Peyer's patch (tissue), 4 donors: ENCODE measurements at regions not wholly inside any gene's neighbourhood (a gene's known extent, or its start where the extent isn't known, plus 50 kb on each side); places are given as distances from the start of the nearest gene placed in this dataset.

ENCODE experiments used
- DNase-seq, 3 donors: peaks; one replicate each; pipeline ENCODE4 v3.0.0-alpha.2; 2017 to 2019
- H3K27ac ChIP-seq, 4 donors: fragments of 200-600 bp; sonication (generic); one replicate each; pipeline ENCODE4 v1.5.1; 2016 to 2019
- H3K27me3 ChIP-seq, 2 donors: fragments of 200-600 bp; sonication (generic); one replicate each; pipeline ENCODE4 v1.5.1; 2019
- H3K36me3 ChIP-seq, 3 donors: fragments of 200-600 bp; sonication (generic); one replicate each; pipeline ENCODE4 v1.5.1; 2016 to 2019
- H3K4me1 ChIP-seq, 4 donors: fragments of 200-600 bp; sonication (generic); one replicate each; pipeline ENCODE4 v1.5.1; 2016 to 2019
- H3K4me3 ChIP-seq, 4 donors: fragments of 200-600 bp; sonication (generic); 1 replicate in 3 of 4; 2 replicates in 1 of 4; pipeline ENCODE4 v1.5.1; 2016 to 2019; ENCODE audit warnings: mild to moderate bottlenecking in 1 of 4
- H3K9me3 ChIP-seq, 4 donors: fragments of 200-600 bp; sonication (generic); one replicate each; pipeline ENCODE4 v1.5.1; 2016 to 2019; ENCODE audit warnings: mild to moderate bottlenecking in 1 of 4
- POLR2A ChIP-seq, 2 donors: fragments of 450-650 bp; IDR thresholded peaks; one replicate each; pipeline ENCODE4 v1.5.1; 2017; ENCODE audit warnings: antibody characterized with exemption in 2 of 2, mild to moderate bottlenecking in 2 of 2, moderate library complexity in 2 of 2
- TF ChIP-seq, protein P1 (sequence below), 6 experiments: fragments of 450-650 bp in 4 of 6; fragments of 200-600 bp in 2 of 6; sonication (generic) in 1 of 6; IDR thresholded peaks; one replicate each; pipeline ENCODE4 v1.5.1; 2017 to 2019; ENCODE audit warnings: antibody characterized with exemption in 6 of 6, mild to moderate bottlenecking in 3 of 6, moderate library complexity in 1 of 6

DNA sequence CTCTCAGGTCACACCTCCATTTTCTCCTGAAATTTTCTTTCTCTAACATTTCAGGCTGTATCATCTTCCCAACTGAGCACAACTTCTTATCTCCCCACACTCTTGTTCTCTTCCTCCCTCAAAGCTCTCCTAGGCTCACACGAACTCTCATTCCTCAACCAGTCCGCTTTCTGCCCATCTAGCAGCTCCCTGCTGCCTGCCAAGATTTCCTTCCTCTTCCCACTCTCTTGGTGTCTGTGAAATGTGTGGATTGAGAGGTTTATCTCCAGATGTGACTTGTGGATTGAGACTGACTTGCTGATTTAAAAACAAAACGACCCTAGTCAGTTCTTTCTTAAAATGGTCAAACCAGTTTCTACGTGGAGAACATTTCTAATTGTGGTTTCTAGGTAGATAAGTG, 106.3 kb downstream of the MTNR1B start:
- no peak for DNase-seq
- Histone ChIP-seq H3K27me3 (no peaks in the 10 kb centered on the region), H3K36me3 (no peaks in the 10 kb centered on the region), H3K9me3 (no peaks in the 10 kb centered on the region), H3K4me3 (no peak overlapping the region), H3K4me1 (no peaks in the 10 kb centered on the region), H3K27ac (no peak overlapping the region)
- TF ChIP-seq POLR2A (IDR thresholded peaks at IDR 0.05) = no peak
- TF ChIP-seq, protein P1, sequence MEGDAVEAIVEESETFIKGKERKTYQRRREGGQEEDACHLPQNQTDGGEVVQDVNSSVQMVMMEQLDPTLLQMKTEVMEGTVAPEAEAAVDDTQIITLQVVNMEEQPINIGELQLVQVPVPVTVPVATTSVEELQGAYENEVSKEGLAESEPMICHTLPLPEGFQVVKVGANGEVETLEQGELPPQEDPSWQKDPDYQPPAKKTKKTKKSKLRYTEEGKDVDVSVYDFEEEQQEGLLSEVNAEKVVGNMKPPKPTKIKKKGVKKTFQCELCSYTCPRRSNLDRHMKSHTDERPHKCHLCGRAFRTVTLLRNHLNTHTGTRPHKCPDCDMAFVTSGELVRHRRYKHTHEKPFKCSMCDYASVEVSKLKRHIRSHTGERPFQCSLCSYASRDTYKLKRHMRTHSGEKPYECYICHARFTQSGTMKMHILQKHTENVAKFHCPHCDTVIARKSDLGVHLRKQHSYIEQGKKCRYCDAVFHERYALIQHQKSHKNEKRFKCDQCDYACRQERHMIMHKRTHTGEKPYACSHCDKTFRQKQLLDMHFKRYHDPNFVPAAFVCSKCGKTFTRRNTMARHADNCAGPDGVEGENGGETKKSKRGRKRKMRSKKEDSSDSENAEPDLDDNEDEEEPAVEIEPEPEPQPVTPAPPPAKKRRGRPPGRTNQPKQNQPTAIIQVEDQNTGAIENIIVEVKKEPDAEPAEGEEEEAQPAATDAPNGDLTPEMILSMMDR (IDR thresholded peaks at IDR 0.05) = no peak

DNA sequence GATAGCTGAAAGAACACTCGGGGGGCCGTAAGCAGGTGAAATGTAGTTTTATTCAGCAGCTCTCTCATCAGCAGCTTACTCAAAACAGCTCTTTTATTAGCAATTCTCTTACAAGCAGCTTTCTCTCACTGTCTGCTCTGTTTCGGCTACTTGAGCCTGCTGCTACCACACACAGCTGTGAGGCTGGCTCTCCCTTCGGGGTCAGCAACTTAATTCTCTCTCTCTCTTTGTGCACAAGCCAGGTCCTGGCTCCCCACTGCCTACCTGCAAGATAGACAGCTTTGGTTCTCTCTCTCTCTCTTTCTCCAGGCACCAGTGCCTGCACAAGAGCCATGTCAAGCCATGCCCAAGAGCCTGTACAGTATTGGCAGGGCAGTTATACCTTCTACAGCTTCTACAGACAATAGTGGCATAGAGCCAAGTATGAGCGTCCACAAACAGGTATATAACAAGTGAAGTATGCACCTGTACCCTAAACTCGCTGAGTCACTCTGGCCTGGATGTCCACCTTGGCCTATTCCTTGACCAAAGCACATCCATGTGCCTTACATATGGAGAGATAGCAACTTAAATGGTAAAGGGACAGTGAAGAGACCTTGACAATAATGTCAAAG, 110.8 kb downstream of the MTNR1B start:
- no peak for TF ChIP-seq POLR2A (IDR thresholded peaks at IDR 0.05)
- TF ChIP-seq, protein P1 (IDR thresholded peaks at IDR 0.05) = no peak
- Histone ChIP-seq H3K4me1 (no peaks in the 10 kb centered on the region), H3K36me3 (no peaks in the 10 kb centered on the region)

DNA sequence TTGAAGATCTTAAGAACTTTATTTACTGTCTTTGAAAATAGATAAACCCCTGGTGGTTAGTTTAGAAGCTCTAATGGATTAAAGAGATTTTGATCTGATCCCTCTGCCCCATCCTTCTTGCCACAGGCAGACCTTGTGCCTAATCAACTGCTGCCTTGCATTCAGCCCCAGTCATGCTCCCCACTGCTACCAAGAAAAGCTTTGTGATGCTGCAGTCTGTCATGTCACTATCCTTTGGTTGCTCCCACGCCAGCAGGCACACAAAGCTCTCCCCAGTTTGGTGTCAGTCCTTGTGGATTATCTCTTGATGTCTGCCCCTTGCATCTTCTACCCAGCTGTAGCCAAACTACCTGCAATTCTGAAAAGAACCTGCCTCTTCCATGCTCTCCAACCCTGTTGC, 112.2 kb downstream of the MTNR1B start:
- Histone ChIP-seq H3K27me3 (no peaks in the 10 kb centered on the region), H3K4me1 (no peaks in the 10 kb centered on the region), H3K27ac (no peak overlapping the region), H3K4me3 (no peak overlapping the region), H3K9me3 (no peaks in the 10 kb centered on the region), H3K36me3 (no peaks in the 10 kb centered on the region)
- DNase-seq = no peak
- TF ChIP-seq POLR2A (IDR thresholded peaks at IDR 0.05) = no peak
- TF ChIP-seq, protein P1 (IDR thresholded peaks at IDR 0.05) = no peak

More for the DNA sequence above, 110.8 kb downstream of the MTNR1B start:
- H3K27me3 ChIP-seq = no peaks in the 10 kb centered on the region
- no peak overlapping the region for H3K4me3 ChIP-seq
- H3K27ac ChIP-seq = no peak overlapping the region
- DNase-seq = no peak
- H3K9me3 ChIP-seq = no peaks in the 10 kb centered on the region

DNA sequence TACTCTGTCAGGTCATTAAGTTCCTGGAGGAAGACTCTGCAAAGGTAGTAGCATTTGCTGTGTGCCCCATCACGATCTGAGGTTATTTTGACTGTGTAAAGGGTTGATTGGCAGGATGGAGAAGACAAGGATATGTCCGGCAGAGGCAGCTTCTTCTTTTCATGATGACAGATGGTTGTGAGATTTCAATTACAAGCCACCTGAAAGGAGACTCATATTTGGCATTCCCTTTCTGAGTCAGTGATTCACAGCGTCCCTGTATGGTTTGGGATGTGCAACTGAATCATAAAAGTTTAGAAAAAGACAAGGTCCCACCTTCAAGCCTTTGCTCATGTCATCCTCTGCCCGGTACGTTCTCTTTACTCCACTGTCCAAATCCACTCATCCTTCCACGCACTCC, 113.4 kb downstream of the MTNR1B start:
- H3K4me1 ChIP-seq = no peaks in the 10 kb centered on the region
- TF ChIP-seq, protein P1 (IDR thresholded peaks at IDR 0.05) = no peak
- no peak overlapping the region for H3K27ac ChIP-seq
- H3K27me3 ChIP-seq = no peaks in the 10 kb centered on the region
- no peak for DNase-seq
- no peaks in the 10 kb centered on the region for H3K36me3 ChIP-seq
- no peaks in the 10 kb centered on the region for H3K9me3 ChIP-seq
- no peak overlapping the region for H3K4me3 ChIP-seq

DNA sequence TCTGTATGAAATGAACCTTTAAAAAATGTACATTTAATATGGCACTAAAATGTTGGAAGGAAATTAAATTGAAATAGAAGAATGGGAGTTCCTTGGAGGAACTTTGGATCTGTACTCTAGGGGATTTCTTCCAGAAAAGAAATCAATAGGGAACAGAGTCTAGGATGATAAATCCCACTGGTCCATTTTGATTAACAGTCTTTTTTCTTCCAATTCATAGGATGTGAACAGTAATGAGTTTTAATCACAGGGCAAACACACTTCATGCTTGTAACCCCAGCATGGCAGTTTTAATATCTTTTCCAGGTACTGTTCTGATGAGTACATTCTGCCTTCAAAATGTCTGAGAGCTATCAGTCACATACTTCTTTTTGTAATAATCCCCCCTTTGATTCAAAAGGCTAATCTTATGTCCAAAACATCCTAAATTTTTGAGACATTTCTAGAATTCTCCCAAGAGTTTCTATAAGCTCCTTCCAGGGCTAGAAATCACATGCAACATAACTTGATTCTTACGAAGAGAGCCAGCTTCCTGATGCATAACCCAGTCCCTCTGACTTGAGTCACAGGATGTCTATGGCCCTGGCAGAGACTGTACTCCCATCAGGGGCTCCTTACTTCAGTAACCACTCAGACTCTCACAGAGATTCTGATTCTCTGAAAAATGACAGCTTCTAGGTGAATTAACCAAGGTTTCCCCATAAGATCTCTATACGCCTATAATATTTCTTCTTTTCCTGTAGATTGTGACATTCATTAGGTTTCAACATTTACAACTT, 112.9 kb downstream of the SLC36A4 start:
- no peaks in the 10 kb centered on the region for H3K27me3 ChIP-seq
- TF ChIP-seq, protein P1 (IDR thresholded peaks at IDR 0.05) = no peak
- TF ChIP-seq POLR2A (IDR thresholded peaks at IDR 0.05) = no peak
- H3K9me3 ChIP-seq = no peaks in the 10 kb centered on the region
- H3K36me3 ChIP-seq = no peaks in the 10 kb centered on the region
- no peak overlapping the region for H3K27ac ChIP-seq
- DNase-seq = no peak
- H3K4me3 ChIP-seq = no peak overlapping the region
- H3K4me1 ChIP-seq = no peaks in the 10 kb centered on the region
